ENCODE measurements at regions not wholly inside any gene's neighbourhood (a gene's known extent, or its start where the extent isn't known, plus 50 kb on each side); places are given as distances from the start of the nearest gene placed in this dataset.
A peak's percentile ranks its signal among the peaks of the same experiment; 100 is the strongest.
"Not testable (repeated sequence)": the region's sequence is repeated elsewhere in the genome, so short reads cannot be mapped to it uniquely, and the experiment has no call there.

- no peak for DNase-seq (ENCODE audit: low read depth in 4 of 4, low spot score in 3 of 4)
Measured at GRCh38 chr11:96681019-96681716, 291.4 kb downstream of the JRKL start.

- no peak for DNase-seq (ENCODE audit: low read depth in 4 of 4, low spot score in 3 of 4)
Measured at GRCh38 chr11:96694338-96694737, 304.5 kb downstream of the JRKL start.

- no peak for DNase-seq (ENCODE audit: low read depth in 4 of 4, low spot score in 3 of 4)
Measured at GRCh38 chr11:96696731-96697130, 306.9 kb downstream of the JRKL start.

GRCh38 chr11:96697466-96697865 is 307.7 kb downstream of the JRKL start:
- DNase-seq (ENCODE audit: low read depth in 4 of 4, low spot score in 3 of 4): no peak

GRCh38 chr11:96704847-96705246 is 315.0 kb downstream of the JRKL start:
- DNase-seq (ENCODE audit: low read depth in 4 of 4, low spot score in 3 of 4): no peak

GRCh38 chr11:96706761-96707160 is 316.9 kb downstream of the JRKL start:
- no peak for DNase-seq (ENCODE audit: low read depth in 4 of 4, low spot score in 3 of 4)

GRCh38 chr11:96707273-96707672 is 317.5 kb downstream of the JRKL start:
- DNase-seq (ENCODE audit: low read depth in 4 of 4, low spot score in 3 of 4): no peak

GRCh38 chr11:96708219-96708878 is 318.5 kb downstream of the JRKL start:
- DNase-seq (ENCODE audit: low read depth in 4 of 4, low spot score in 3 of 4): peak in 3 of 4 donors; percentile 7 to 14 (median 12)

GRCh38 chr11:96713301-96713700 is 323.5 kb downstream of the JRKL start:
- DNase-seq (ENCODE audit: low read depth in 4 of 4, low spot score in 3 of 4): no peak

GRCh38 chr11:96714689-96715088 is 324.9 kb downstream of the JRKL start:
- no peak for DNase-seq (ENCODE audit: low read depth in 4 of 4, low spot score in 3 of 4)

- DNase-seq (ENCODE audit: low read depth in 4 of 4, low spot score in 3 of 4): no peak
Measured at GRCh38 chr11:96715208-96715607, 325.4 kb downstream of the JRKL start.

- DNase-seq (ENCODE audit: low read depth in 4 of 4, low spot score in 3 of 4): no peak
Measured at GRCh38 chr11:96736601-96737000, 346.8 kb downstream of the JRKL start.

- DNase-seq (ENCODE audit: low read depth in 4 of 4, low spot score in 3 of 4): no peak
Measured at GRCh38 chr11:96738311-96738710, 348.5 kb downstream of the JRKL start.

- no peak for DNase-seq (ENCODE audit: low read depth in 4 of 4, low spot score in 3 of 4)
Measured at GRCh38 chr11:96741068-96741467, 351.3 kb downstream of the JRKL start.

GRCh38 chr11:96744697-96745096 is 354.9 kb downstream of the JRKL start:
- no peak for DNase-seq (ENCODE audit: low read depth in 4 of 4, low spot score in 3 of 4)

- no peak for DNase-seq (ENCODE audit: low read depth in 4 of 4, low spot score in 3 of 4)
Measured at GRCh38 chr11:96748639-96749370, 359.0 kb downstream of the JRKL start.

- DNase-seq (ENCODE audit: low read depth in 4 of 4, low spot score in 3 of 4): not testable (repeated sequence)
Measured at GRCh38 chr11:96751807-96752206, 362.0 kb downstream of the JRKL start.

- no peak for DNase-seq (ENCODE audit: low read depth in 4 of 4, low spot score in 3 of 4)
Measured at GRCh38 chr11:96752221-96752620, 362.4 kb downstream of the JRKL start.

- no peak for DNase-seq (ENCODE audit: low read depth in 4 of 4, low spot score in 3 of 4)
Measured at GRCh38 chr11:96753997-96754396, 364.2 kb downstream of the JRKL start.

GRCh38 chr11:96755209-96755608 is 365.4 kb downstream of the JRKL start:
- no peak for DNase-seq (ENCODE audit: low read depth in 4 of 4, low spot score in 3 of 4)

GRCh38 chr11:96755752-96756151 is 365.9 kb downstream of the JRKL start:
- DNase-seq (ENCODE audit: low read depth in 4 of 4, low spot score in 3 of 4): no peak

GRCh38 chr11:96758957-96759356 is 369.1 kb downstream of the JRKL start:
- DNase-seq (ENCODE audit: low read depth in 4 of 4, low spot score in 3 of 4): no peak

All from left renal pelvis (tissue), 4 donors.